GM12892 (cell line): ENCODE measurements at regions not wholly inside any gene's neighbourhood (a gene's known extent, or its start where the extent isn't known, plus 50 kb on each side); places are given as distances from the start of the nearest gene placed in this dataset.

ENCODE experiments used
- POLR2A ChIP-seq: IDR thresholded peaks from 2 replicates; pipeline ENCODE4 v1.6.1; 2011; ENCODE audit warnings: low read depth, low read length, control low read depth
- POLR2AphosphoS5 ChIP-seq: IDR thresholded peaks from 2 replicates; pipeline ENCODE4 v1.6.1; 2011; ENCODE audit warnings: low read depth, low read length, control low read depth
- TAF1 ChIP-seq: IDR thresholded peaks from 2 replicates; pipeline ENCODE4 v1.6.1; 2011; ENCODE audit warnings: low read depth, mild to moderate bottlenecking, control low read depth, low read length, borderline replicate concordance

- no peak for TF ChIP-seq POLR2A
- no peak for TF ChIP-seq POLR2AphosphoS5
- no peak for TF ChIP-seq TAF1
Observed at GRCh38 chr9:92180669-92181181, 65.5 kb upstream of the SPTLC1 start.
